IPS-18a (cell line): ENCODE measurements at regions not wholly inside any gene's neighbourhood (a gene's known extent, or its start where the extent isn't known, plus 50 kb on each side); places are given as distances from the start of the nearest gene placed in this dataset.
"Not testable (repeated sequence)": the region's sequence is repeated elsewhere in the genome, so short reads cannot be mapped to it uniquely, and the experiment has no call there.

ENCODE experiments used
- H3K27ac ChIP-seq: one replicate; pipeline ENCODE4 v1.5.1; 2013; ENCODE audit warnings: low read length
- H3K27me3 ChIP-seq: one replicate; pipeline ENCODE4 v1.6.1; 2013; ENCODE audit warnings: mild to moderate bottlenecking, low read length; ENCODE audit not compliant: control insufficient read depth, insufficient read depth
- H3K36me3 ChIP-seq: one replicate; pipeline ENCODE4 v1.6.1; 2013; ENCODE audit warnings: low read depth, low read length; ENCODE audit not compliant: control insufficient read depth
- H3K4me1 ChIP-seq: one replicate; pipeline ENCODE4 v1.6.1; 2013; ENCODE audit warnings: low read depth, low read length; ENCODE audit not compliant: control insufficient read depth
- H3K4me3 ChIP-seq: one replicate; pipeline ENCODE4 v1.5.1; 2013; ENCODE audit warnings: low read length
- H3K9ac ChIP-seq: one replicate; pipeline ENCODE4 v1.6.1; 2013; ENCODE audit warnings: mild to moderate bottlenecking, low read length, moderate library complexity
- H3K9me3 ChIP-seq: one replicate; pipeline ENCODE4 v1.6.1; 2013; ENCODE audit warnings: low read depth, low read length; ENCODE audit not compliant: control insufficient read depth

GRCh38 chr15:88997531-88997930 lies 84.4 kb upstream of the MFGE8 start:
- H3K9ac ChIP-seq = no peak overlapping the region
- no peaks in the 10 kb centered on the region for H3K36me3 ChIP-seq
- no peak overlapping the region for H3K27ac ChIP-seq
- peaks cover 78% of the 10 kb centered on the region for H3K4me1 ChIP-seq
- no peaks in the 10 kb centered on the region for H3K9me3 ChIP-seq
- H3K27me3 ChIP-seq = no peaks in the 10 kb centered on the region
- no peak overlapping the region for H3K4me3 ChIP-seq

GRCh38 chr15:88998980-88999713 lies 86.0 kb upstream of the MFGE8 start:
- Histone ChIP-seq H3K27ac (peak overlapping the region; percentile 91), H3K4me1 (peaks cover 79% of the 10 kb centered on the region)

GRCh38 chr15:89001708-89002275 lies 86.5 kb upstream of the ABHD2 start:
- H3K4me3 ChIP-seq, H3K27me3 ChIP-seq, H3K9me3 ChIP-seq, H3K36me3 ChIP-seq, H3K9ac ChIP-seq, H3K27ac ChIP-seq: not testable (repeated sequence)
- H3K4me1 ChIP-seq = peaks cover 65% of the 10 kb centered on the region

More at GRCh38 chr15:88998980-88999713, 86.0 kb upstream of the MFGE8 start:
- Histone ChIP-seq H3K9ac (peak overlapping the region; percentile 75), H3K4me3 (peak overlapping the region; percentile 52), H3K27me3 (no peaks in the 10 kb centered on the region), H3K9me3 (no peaks in the 10 kb centered on the region), H3K36me3 (no peaks in the 10 kb centered on the region)

- Histone ChIP-seq H3K9me3 (no peaks in the 10 kb centered on the region), H3K9ac (no peak overlapping the region), H3K27ac (no peak overlapping the region), H3K4me3 (no peak overlapping the region), H3K27me3 (no peaks in the 10 kb centered on the region), H3K4me1 (peaks cover 65% of the 10 kb centered on the region), H3K36me3 (no peaks in the 10 kb centered on the region)
Measured at GRCh38 chr15:89002281-89002761, 85.9 kb upstream of the ABHD2 start.

GRCh38 chr15:89002830-89003229 lies 85.4 kb upstream of the ABHD2 start:
- Histone ChIP-seq H3K27ac (no peak overlapping the region), H3K9ac (no peak overlapping the region)

GRCh38 chr15:89003865-89004725 lies 84.2 kb upstream of the ABHD2 start:
- Histone ChIP-seq H3K4me3 (no peak overlapping the region), H3K4me1 (peaks cover 51% of the 10 kb centered on the region), H3K9ac (no peak overlapping the region), H3K27ac (no peak overlapping the region), H3K27me3 (no peaks in the 10 kb centered on the region), H3K9me3 (no peaks in the 10 kb centered on the region), H3K36me3 (no peaks in the 10 kb centered on the region)

More at GRCh38 chr15:89002830-89003229, 85.4 kb upstream of the ABHD2 start:
- peaks cover 61% of the 10 kb centered on the region for H3K4me1 ChIP-seq
- H3K27me3 ChIP-seq = no peaks in the 10 kb centered on the region
- no peaks in the 10 kb centered on the region for H3K36me3 ChIP-seq
- H3K4me3 ChIP-seq = no peak overlapping the region
- no peaks in the 10 kb centered on the region for H3K9me3 ChIP-seq

- H3K4me3 ChIP-seq = no peak overlapping the region
- H3K27ac ChIP-seq = no peak overlapping the region
- no peaks in the 10 kb centered on the region for H3K9me3 ChIP-seq
- H3K36me3 ChIP-seq = no peaks in the 10 kb centered on the region
- H3K4me1 ChIP-seq = peaks cover 45% of the 10 kb centered on the region
- H3K9ac ChIP-seq = no peak overlapping the region
- no peaks in the 10 kb centered on the region for H3K27me3 ChIP-seq
Measured at GRCh38 chr15:89004726-89005030, 83.6 kb upstream of the ABHD2 start.

- H3K27ac ChIP-seq, H3K4me3 ChIP-seq, H3K9me3 ChIP-seq, H3K27me3 ChIP-seq, H3K9ac ChIP-seq, H3K36me3 ChIP-seq: not testable (repeated sequence)
- peaks cover 21% of the 10 kb centered on the region for H3K4me1 ChIP-seq
Measured at GRCh38 chr15:89007527-89007926, 80.7 kb upstream of the ABHD2 start.

- Histone ChIP-seq H3K27ac (no peak overlapping the region), H3K36me3 (no peaks in the 10 kb centered on the region)
Measured at GRCh38 chr15:89007989-89008388, 80.3 kb upstream of the ABHD2 start.

GRCh38 chr15:89009080-89009479 lies 79.2 kb upstream of the ABHD2 start:
- Histone ChIP-seq H3K9me3 (peaks cover 4% of the 10 kb centered on the region), H3K27ac (no peak overlapping the region), H3K4me1 (peaks cover 5% of the 10 kb centered on the region), H3K36me3 (no peaks in the 10 kb centered on the region), H3K9ac (no peak overlapping the region), H3K4me3 (no peak overlapping the region), H3K27me3 (no peaks in the 10 kb centered on the region)

More at GRCh38 chr15:89007989-89008388, 80.3 kb upstream of the ABHD2 start:
- H3K4me3 ChIP-seq = no peak overlapping the region
- no peak overlapping the region for H3K9ac ChIP-seq
- no peaks in the 10 kb centered on the region for H3K27me3 ChIP-seq
- peaks cover 16% of the 10 kb centered on the region for H3K4me1 ChIP-seq
- no peaks in the 10 kb centered on the region for H3K9me3 ChIP-seq

GRCh38 chr15:89015412-89016097 lies 72.7 kb upstream of the ABHD2 start:
- Histone ChIP-seq H3K9me3 (peaks cover 4% of the 10 kb centered on the region), H3K4me3 (no peak overlapping the region), H3K27ac (no peak overlapping the region), H3K9ac (no peak overlapping the region), H3K36me3 (no peaks in the 10 kb centered on the region), H3K4me1 (peaks cover 8% of the 10 kb centered on the region), H3K27me3 (peaks cover 9% of the 10 kb centered on the region)
